ENCODE measurements at regions not wholly inside any gene's neighbourhood (a gene's known extent, or its start where the extent isn't known, plus 50 kb on each side); places are given as distances from the start of the nearest gene placed in this dataset.

- Histone ChIP-seq H3K9me3 (ENCODE audit: low read depth, low read length) (no peaks in the 10 kb centered on the region), H3K27ac (ENCODE audit: low read depth, low read length) (peak overlapping the region; percentile 96), H3K4me3 (ENCODE audit: insufficient read depth, low read length) (peak overlapping the region; percentile 1), H4K20me1 (ENCODE audit: insufficient read depth, low read length) (no peaks in the 10 kb centered on the region), H3K27me3 (ENCODE audit: insufficient read depth, low read length) (no peaks in the 10 kb centered on the region), H3K4me1 (ENCODE audit: insufficient read depth, low read length) (peaks cover 44% of the 10 kb centered on the region), H2AFZ (ENCODE audit: low read length) (no peak overlapping the region), H3K4me2 (ENCODE audit: insufficient read depth, low read length) (peak overlapping the region; percentile 54), H3K36me3 (ENCODE audit: insufficient read depth, low read length) (no peaks in the 10 kb centered on the region), H3K79me2 (ENCODE audit: insufficient read depth, low read length) (peaks cover 11% of the 10 kb centered on the region)
- TF ChIP-seq CTCF (IDR thresholded peaks at IDR 0.05; ENCODE audit: extremely low read depth, low read depth, low read length), result no peak
- peak; percentile 53 for DNase-seq (ENCODE audit: insufficient read length, low spot score, missing footprints)
Observed at GRCh38 chr3:98971169-98971681, 69.7 kb upstream of the DCBLD2 start.

GRCh38 chr3:98969295-98969694, 67.8 kb upstream of the DCBLD2 start:
- H3K79me2 ChIP-seq (ENCODE audit: insufficient read depth, low read length), result peaks cover 11% of the 10 kb centered on the region
- no peak overlapping the region for H3K4me2 ChIP-seq (ENCODE audit: insufficient read depth, low read length)
- peaks cover 44% of the 10 kb centered on the region for H3K4me1 ChIP-seq (ENCODE audit: insufficient read depth, low read length)
- no peak overlapping the region for H3K4me3 ChIP-seq (ENCODE audit: insufficient read depth, low read length)
- no peaks in the 10 kb centered on the region for H3K27me3 ChIP-seq (ENCODE audit: insufficient read depth, low read length)
- no peaks in the 10 kb centered on the region for H4K20me1 ChIP-seq (ENCODE audit: insufficient read depth, low read length)
- H3K27ac ChIP-seq (ENCODE audit: low read depth, low read length), result peak overlapping the region; percentile 59
- no peak for TF ChIP-seq CTCF (IDR thresholded peaks at IDR 0.05; ENCODE audit: extremely low read depth, low read depth, low read length)
- no peaks in the 10 kb centered on the region for H3K36me3 ChIP-seq (ENCODE audit: insufficient read depth, low read length)
- H3K9me3 ChIP-seq (ENCODE audit: low read depth, low read length), result no peaks in the 10 kb centered on the region
- no peak for DNase-seq (ENCODE audit: insufficient read length, low spot score, missing footprints)
- H2AFZ ChIP-seq (ENCODE audit: low read length), result no peak overlapping the region

- H3K4me1 ChIP-seq (ENCODE audit: insufficient read depth, low read length), result peaks cover 46% of the 10 kb centered on the region
- no peaks in the 10 kb centered on the region for H3K9me3 ChIP-seq (ENCODE audit: low read depth, low read length)
- H2AFZ ChIP-seq (ENCODE audit: low read length), result no peak overlapping the region
- TF ChIP-seq CTCF (IDR thresholded peaks at IDR 0.05; ENCODE audit: extremely low read depth, low read depth, low read length), result no peak
- H3K79me2 ChIP-seq (ENCODE audit: insufficient read depth, low read length), result peaks cover 11% of the 10 kb centered on the region
- no peaks in the 10 kb centered on the region for H3K36me3 ChIP-seq (ENCODE audit: insufficient read depth, low read length)
- no peak overlapping the region for H3K4me3 ChIP-seq (ENCODE audit: insufficient read depth, low read length)
- H3K27ac ChIP-seq (ENCODE audit: low read depth, low read length), result peak overlapping the region; percentile 59
- H3K4me2 ChIP-seq (ENCODE audit: insufficient read depth, low read length), result no peak overlapping the region
- H3K27me3 ChIP-seq (ENCODE audit: insufficient read depth, low read length), result no peaks in the 10 kb centered on the region
- DNase-seq (ENCODE audit: insufficient read length, low spot score, missing footprints), result no peak
- H4K20me1 ChIP-seq (ENCODE audit: insufficient read depth, low read length), result no peaks in the 10 kb centered on the region
Observed at GRCh38 chr3:98968824-98969223, 67.3 kb upstream of the DCBLD2 start.

- peaks cover 49% of the 10 kb centered on the region for H3K4me1 ChIP-seq (ENCODE audit: insufficient read depth, low read length)
- H3K27ac ChIP-seq (ENCODE audit: low read depth, low read length), result peak overlapping the region; percentile 59
- no peaks in the 10 kb centered on the region for H3K36me3 ChIP-seq (ENCODE audit: insufficient read depth, low read length)
- no peak for TF ChIP-seq CTCF (IDR thresholded peaks at IDR 0.05; ENCODE audit: extremely low read depth, low read depth, low read length)
- H3K4me2 ChIP-seq (ENCODE audit: insufficient read depth, low read length), result no peak overlapping the region
- DNase-seq (ENCODE audit: insufficient read length, low spot score, missing footprints), result peak; percentile 35
- H2AFZ ChIP-seq (ENCODE audit: low read length), result no peak overlapping the region
- H3K27me3 ChIP-seq (ENCODE audit: insufficient read depth, low read length), result no peaks in the 10 kb centered on the region
- peaks cover 11% of the 10 kb centered on the region for H3K79me2 ChIP-seq (ENCODE audit: insufficient read depth, low read length)
- H3K4me3 ChIP-seq (ENCODE audit: insufficient read depth, low read length), result no peak overlapping the region
- no peaks in the 10 kb centered on the region for H4K20me1 ChIP-seq (ENCODE audit: insufficient read depth, low read length)
- no peaks in the 10 kb centered on the region for H3K9me3 ChIP-seq (ENCODE audit: low read depth, low read length)
Observed at GRCh38 chr3:98968347-98968746, 66.9 kb upstream of the DCBLD2 start.

Measured in osteoblast (primary cell).